ENCODE measurements at regions not wholly inside any gene's neighbourhood (a gene's known extent, or its start where the extent isn't known, plus 50 kb on each side); places are given as distances from the start of the nearest gene placed in this dataset.

GRCh38 chr2:17035010-17035409 is 369.4 kb upstream of the CYRIA start:
- TF ChIP-seq CTCF (IDR thresholded peaks at IDR 0.05; ENCODE audit: poor library complexity) = no peak
- TF ChIP-seq EZH2phosphoT487 (IDR thresholded peaks at IDR 0.05; ENCODE audit: low read depth, severe bottlenecking, unreplicated experiment) = no peak
- TF ChIP-seq EZH2 (IDR thresholded peaks at IDR 0.05; ENCODE audit: borderline replicate concordance) = no peak

Data from hepatocyte (in vitro differentiated cells).